GM23338 (cell line): ENCODE measurements at regions not wholly inside any gene's neighbourhood (a gene's known extent, or its start where the extent isn't known, plus 50 kb on each side); places are given as distances from the start of the nearest gene placed in this dataset.

ENCODE experiments used
- ATAC-seq: fragments of 200-7000 bp; cut with Tn5 transposase; 3 replicates; pipeline ENCODE4 v1.9.1; 2020
- DNase-seq: peaks from one replicate; pipeline ENCODE4 v3.0.0-alpha.2; 2015; ENCODE audit warnings: low spot score
- H2AFZ ChIP-seq: fragments of 200-600 bp; sonication (generic); 2 replicates; pipeline ENCODE4 v1.8.0; 2016; ENCODE audit warnings: antibody characterized with exemption, mild to moderate bottlenecking, moderate library complexity
- H3F3A ChIP-seq: fragments of 200-600 bp; sonication (generic); replicated peaks from 2 replicates; pipeline ENCODE4 v1.8.0; 2017; ENCODE audit warnings: antibody characterized with exemption, mixed run types, low read depth
- H3K27ac ChIP-seq: fragments of 200-600 bp; sonication (generic); 2 replicates; pipeline ENCODE4 v1.6.1; 2016; ENCODE audit warnings: low read depth
- H3K27me3 ChIP-seq: fragments of 200-600 bp; sonication (generic); 2 replicates; pipeline ENCODE4 v1.8.0; 2016; ENCODE audit warnings: mild to moderate bottlenecking, mixed run types, moderate library complexity; ENCODE audit not compliant: insufficient read depth
- H3K36me3 ChIP-seq: fragments of 200-600 bp; sonication (generic); 2 replicates; pipeline ENCODE4 v1.8.0; 2016; ENCODE audit warnings: mild to moderate bottlenecking; ENCODE audit not compliant: insufficient read depth
- H3K4me1 ChIP-seq: fragments of 200-600 bp; sonication (generic); 2 replicates; pipeline ENCODE4 v1.8.0; 2016; ENCODE audit warnings: mild to moderate bottlenecking, moderate library complexity; ENCODE audit not compliant: insufficient read depth
- H3K4me2 ChIP-seq: fragments of 200-600 bp; sonication (generic); 2 replicates; pipeline ENCODE4 v1.7.1; 2017; ENCODE audit warnings: mixed run types
- H3K4me3 ChIP-seq: fragments of 200-600 bp; sonication (generic); 2 replicates; pipeline ENCODE4 v1.6.1; 2016; ENCODE audit warnings: mixed run types
- H3K79me2 ChIP-seq: fragments of 200-600 bp; sonication (generic); replicated peaks from 2 replicates; pipeline ENCODE4 v1.8.0; 2017; ENCODE audit warnings: mild to moderate bottlenecking; ENCODE audit not compliant: insufficient read depth
- H3K9me2 ChIP-seq: fragments of 200-600 bp; sonication (generic); 2 replicates; pipeline ENCODE4 v1.8.0; 2017; ENCODE audit not compliant: insufficient read depth
- H4K20me1 ChIP-seq: fragments of 200-600 bp; sonication (generic); replicated peaks from 2 replicates; pipeline ENCODE4 v1.8.0; 2017; ENCODE audit warnings: mild to moderate bottlenecking; ENCODE audit not compliant: insufficient read depth
- H3K27ac Mint-ChIP-seq: 2 replicates; pipeline ENCODE4 v1.8.0; 2020; ENCODE audit warnings: inconsistent platforms, mild to moderate bottlenecking, moderate library complexity, mixed read lengths
- H3K27me3 Mint-ChIP-seq: 3 replicates; pipeline ENCODE4 v1.8.0; 2022; ENCODE audit warnings: low read depth, mild to moderate bottlenecking, moderate library complexity, mixed read lengths, inconsistent platforms; ENCODE audit not compliant: insufficient read depth, poor library complexity
- H3K36me3 Mint-ChIP-seq: 3 replicates; pipeline ENCODE4 v1.8.0; 2021; ENCODE audit warnings: low read depth, mild to moderate bottlenecking, inconsistent platforms, moderate library complexity, mixed read lengths
- H3K4me1 Mint-ChIP-seq: 3 replicates; pipeline ENCODE4 v1.8.0; 2020; ENCODE audit warnings: mild to moderate bottlenecking, inconsistent platforms, mixed read lengths
- H3K4me3 Mint-ChIP-seq: 3 replicates; pipeline ENCODE4 v1.8.0; 2021; ENCODE audit warnings: moderate library complexity, mild to moderate bottlenecking, inconsistent platforms, mixed read lengths
- H3K9me3 Mint-ChIP-seq: 3 replicates; pipeline ENCODE4 v1.8.0; 2020; ENCODE audit warnings: moderate library complexity, mild to moderate bottlenecking, inconsistent platforms, mixed read lengths
- CREB1 ChIP-seq: fragments of 250-450 bp; sonication (Bioruptor Pico); IDR thresholded peaks from 2 replicates; pipeline ENCODE4 v1.5.0; 2020; ENCODE audit warnings: low read depth, mild to moderate bottlenecking, moderate library complexity
- EZH2 ChIP-seq: fragments of 200-600 bp; sonication (generic); IDR thresholded peaks from one replicate; pipeline ENCODE4 v1.8.0; 2017; ENCODE audit warnings: antibody characterized with exemption, mild to moderate bottlenecking, low read depth; ENCODE audit not compliant: unreplicated experiment
- EZH2phosphoT487 ChIP-seq: fragments of 200-600 bp; sonication (generic); IDR thresholded peaks from one replicate; pipeline ENCODE4 v1.8.1; 2018; ENCODE audit warnings: antibody characterized with exemption; ENCODE audit not compliant: unreplicated experiment
- JUNB ChIP-seq: IDR thresholded peaks from one replicate; pipeline ENCODE4 v1.6.1; 2016; ENCODE audit warnings: antibody characterized with exemption; ENCODE audit not compliant: unreplicated experiment
- NANOG ChIP-seq: IDR thresholded peaks from 2 replicates; pipeline ENCODE4 v1.6.1; 2016; ENCODE audit warnings: antibody characterized with exemption, borderline replicate concordance
- POLR2AphosphoS5 ChIP-seq: IDR thresholded peaks from 2 replicates; pipeline ENCODE4 v1.6.1; 2016; ENCODE audit warnings: antibody characterized with exemption, low read depth
- STAT1 ChIP-seq: IDR thresholded peaks from one replicate; pipeline ENCODE4 v1.6.1; 2016; ENCODE audit warnings: antibody characterized with exemption; ENCODE audit not compliant: unreplicated experiment
- ZNF331 ChIP-seq: fragments of 250-450 bp; sonication (Bioruptor Pico); IDR thresholded peaks from 2 replicates; pipeline ENCODE4 v1.5.0; 2020; ENCODE audit warnings: low read depth, mild to moderate bottlenecking, moderate library complexity
- TF ChIP-seq, protein P1 (sequence below): IDR thresholded peaks from 2 replicates; pipeline ENCODE4 v1.6.1; 2016; ENCODE audit warnings: antibody characterized with exemption
- TF ChIP-seq, protein P2 (sequence below): IDR thresholded peaks from one replicate; pipeline ENCODE4 v1.6.1; 2018; ENCODE audit warnings: antibody characterized with exemption; ENCODE audit not compliant: unreplicated experiment

DNA sequence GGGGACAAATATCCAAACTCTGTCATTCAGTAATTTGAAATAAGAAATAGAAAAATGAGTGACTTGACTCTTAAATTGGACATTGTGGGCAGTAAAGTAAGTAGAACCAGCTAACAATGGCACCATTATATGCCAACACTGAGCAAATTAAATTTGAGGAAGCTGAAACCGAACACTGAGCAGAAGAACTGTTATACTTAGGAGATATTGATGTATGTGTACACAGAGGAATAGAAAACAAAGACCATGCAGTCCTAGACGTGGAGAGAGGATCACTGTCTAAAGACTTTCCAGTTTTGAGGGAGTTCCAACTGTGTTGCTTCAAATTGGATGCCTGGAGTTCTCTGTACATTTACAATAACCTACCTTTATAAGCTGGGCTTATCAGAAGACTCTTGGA lies 427.0 kb upstream of the EYS start:
- Histone ChIP-seq H3K4me1 (no peaks in the 10 kb centered on the region), H4K20me1 (no peaks in the 10 kb centered on the region), H3K79me2 (no peaks in the 10 kb centered on the region), H3K27me3 (no peaks in the 10 kb centered on the region), H3K27ac (no peak overlapping the region), H3K4me2 (no peak overlapping the region), H3F3A (no peaks in the 10 kb centered on the region), H3K9me2 (peaks cover 2% of the 10 kb centered on the region; the same call in 1 of the 2 replicates), H3K36me3 (no peaks in the 10 kb centered on the region), H2AFZ (no peak overlapping the region), H3K4me3 (no peak overlapping the region)
- no peaks in the 10 kb centered on the region for H3K36me3 Mint-ChIP-seq
- TF ChIP-seq EZH2 (no peak), POLR2AphosphoS5 (no peak), CREB1 (CRISPR knock-in tag) (no peak)
- TF ChIP-seq, protein P1, sequence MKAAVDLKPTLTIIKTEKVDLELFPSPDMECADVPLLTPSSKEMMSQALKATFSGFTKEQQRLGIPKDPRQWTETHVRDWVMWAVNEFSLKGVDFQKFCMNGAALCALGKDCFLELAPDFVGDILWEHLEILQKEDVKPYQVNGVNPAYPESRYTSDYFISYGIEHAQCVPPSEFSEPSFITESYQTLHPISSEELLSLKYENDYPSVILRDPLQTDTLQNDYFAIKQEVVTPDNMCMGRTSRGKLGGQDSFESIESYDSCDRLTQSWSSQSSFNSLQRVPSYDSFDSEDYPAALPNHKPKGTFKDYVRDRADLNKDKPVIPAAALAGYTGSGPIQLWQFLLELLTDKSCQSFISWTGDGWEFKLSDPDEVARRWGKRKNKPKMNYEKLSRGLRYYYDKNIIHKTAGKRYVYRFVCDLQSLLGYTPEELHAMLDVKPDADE, result no peak
- H3K4me1 Mint-ChIP-seq, result no peaks in the 10 kb centered on the region
- peaks cover 2% of the 10 kb centered on the region for H3K27me3 Mint-ChIP-seq
- peaks cover 30% of the 10 kb centered on the region for H3K9me3 Mint-ChIP-seq
- ATAC-seq (no peak), DNase-seq (no peak)
- no peak overlapping the region for H3K4me3 Mint-ChIP-seq
- no peak overlapping the region for H3K27ac Mint-ChIP-seq

DNA sequence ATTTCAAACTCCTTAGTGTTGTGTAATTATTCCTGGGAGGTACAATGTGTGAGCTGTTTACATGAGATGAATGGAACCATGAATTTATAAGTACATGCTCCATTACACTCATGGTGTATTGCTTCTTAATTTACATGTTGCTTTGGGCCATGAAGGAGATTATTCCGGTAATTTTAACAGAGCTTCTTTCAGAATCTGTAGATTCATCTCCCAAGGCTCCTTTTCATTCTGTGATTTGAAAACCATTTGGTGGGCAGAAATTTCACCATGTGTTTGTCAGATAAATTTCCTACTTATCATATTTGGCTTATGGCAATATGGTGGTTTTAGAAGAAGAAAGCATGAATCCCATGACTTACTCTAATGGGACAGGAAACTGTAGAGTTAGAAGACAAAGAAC lies 421.6 kb upstream of the EYS start:
- DNase-seq (no peak), ATAC-seq (no peak)
- Histone ChIP-seq H3K4me1 (no peaks in the 10 kb centered on the region), H2AFZ (no peak overlapping the region), H3K9me2 (no peaks in the 10 kb centered on the region), H3K27me3 (no peaks in the 10 kb centered on the region), H3K79me2 (no peaks in the 10 kb centered on the region), H4K20me1 (no peaks in the 10 kb centered on the region), H3K4me2 (no peak overlapping the region), H3F3A (no peaks in the 10 kb centered on the region), H3K4me3 (no peak overlapping the region), H3K36me3 (no peaks in the 10 kb centered on the region), H3K27ac (no peak overlapping the region)
- TF ChIP-seq EZH2 (no peak), JUNB (no peak)
- no peaks in the 10 kb centered on the region for H3K36me3 Mint-ChIP-seq
- H3K4me3 Mint-ChIP-seq, result no peak overlapping the region
- no peaks in the 10 kb centered on the region for H3K27me3 Mint-ChIP-seq
- no peaks in the 10 kb centered on the region for H3K4me1 Mint-ChIP-seq
- H3K9me3 Mint-ChIP-seq, result peaks cover 26% of the 10 kb centered on the region; the same call in 2 of the 3 replicates
- H3K27ac Mint-ChIP-seq, result no peak overlapping the region

DNA sequence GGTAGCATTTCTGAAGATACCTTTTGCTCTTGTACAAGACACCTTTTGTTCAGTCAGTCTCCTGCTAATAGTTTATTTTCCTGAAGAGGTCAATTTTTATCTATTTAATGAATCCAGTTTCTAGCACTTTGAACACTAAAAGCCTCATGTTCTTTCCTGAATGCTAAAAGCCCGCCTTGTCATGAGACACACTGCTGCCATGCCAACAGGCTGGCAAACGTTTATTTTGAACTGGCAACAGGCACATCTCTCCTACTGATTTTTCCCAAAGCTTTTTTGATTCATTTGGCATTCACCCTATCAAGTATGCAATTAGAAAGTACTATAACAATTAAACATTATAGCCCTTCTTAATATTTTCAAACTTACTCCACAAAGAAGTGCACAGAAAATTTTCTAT lies 421.2 kb upstream of the EYS start:
- Histone ChIP-seq H3F3A (no peaks in the 10 kb centered on the region), H3K27ac (no peak overlapping the region), H3K27me3 (no peaks in the 10 kb centered on the region), H4K20me1 (no peaks in the 10 kb centered on the region), H3K4me2 (no peak overlapping the region), H3K36me3 (no peaks in the 10 kb centered on the region), H3K4me1 (no peaks in the 10 kb centered on the region), H3K9me2 (no peaks in the 10 kb centered on the region), H3K79me2 (no peaks in the 10 kb centered on the region), H3K4me3 (no peak overlapping the region), H2AFZ (no peak overlapping the region)
- H3K4me1 Mint-ChIP-seq, result no peaks in the 10 kb centered on the region
- no peaks in the 10 kb centered on the region for H3K27me3 Mint-ChIP-seq
- no peak overlapping the region for H3K4me3 Mint-ChIP-seq
- DNase-seq (no peak), ATAC-seq (no peak)
- peaks cover 26% of the 10 kb centered on the region; the same call in 2 of the 3 replicates for H3K9me3 Mint-ChIP-seq
- H3K27ac Mint-ChIP-seq, result no peak overlapping the region
- H3K36me3 Mint-ChIP-seq, result no peaks in the 10 kb centered on the region; the same call in 2 of the 3 replicates
- TF ChIP-seq EZH2phosphoT487 (no peak), JUNB (no peak), POLR2AphosphoS5 (no peak), NANOG (no peak), ZNF331 (CRISPR knock-in tag) (no peak), STAT1 (no peak)
- TF ChIP-seq, protein P1, result no peak
- TF ChIP-seq, protein P2, sequence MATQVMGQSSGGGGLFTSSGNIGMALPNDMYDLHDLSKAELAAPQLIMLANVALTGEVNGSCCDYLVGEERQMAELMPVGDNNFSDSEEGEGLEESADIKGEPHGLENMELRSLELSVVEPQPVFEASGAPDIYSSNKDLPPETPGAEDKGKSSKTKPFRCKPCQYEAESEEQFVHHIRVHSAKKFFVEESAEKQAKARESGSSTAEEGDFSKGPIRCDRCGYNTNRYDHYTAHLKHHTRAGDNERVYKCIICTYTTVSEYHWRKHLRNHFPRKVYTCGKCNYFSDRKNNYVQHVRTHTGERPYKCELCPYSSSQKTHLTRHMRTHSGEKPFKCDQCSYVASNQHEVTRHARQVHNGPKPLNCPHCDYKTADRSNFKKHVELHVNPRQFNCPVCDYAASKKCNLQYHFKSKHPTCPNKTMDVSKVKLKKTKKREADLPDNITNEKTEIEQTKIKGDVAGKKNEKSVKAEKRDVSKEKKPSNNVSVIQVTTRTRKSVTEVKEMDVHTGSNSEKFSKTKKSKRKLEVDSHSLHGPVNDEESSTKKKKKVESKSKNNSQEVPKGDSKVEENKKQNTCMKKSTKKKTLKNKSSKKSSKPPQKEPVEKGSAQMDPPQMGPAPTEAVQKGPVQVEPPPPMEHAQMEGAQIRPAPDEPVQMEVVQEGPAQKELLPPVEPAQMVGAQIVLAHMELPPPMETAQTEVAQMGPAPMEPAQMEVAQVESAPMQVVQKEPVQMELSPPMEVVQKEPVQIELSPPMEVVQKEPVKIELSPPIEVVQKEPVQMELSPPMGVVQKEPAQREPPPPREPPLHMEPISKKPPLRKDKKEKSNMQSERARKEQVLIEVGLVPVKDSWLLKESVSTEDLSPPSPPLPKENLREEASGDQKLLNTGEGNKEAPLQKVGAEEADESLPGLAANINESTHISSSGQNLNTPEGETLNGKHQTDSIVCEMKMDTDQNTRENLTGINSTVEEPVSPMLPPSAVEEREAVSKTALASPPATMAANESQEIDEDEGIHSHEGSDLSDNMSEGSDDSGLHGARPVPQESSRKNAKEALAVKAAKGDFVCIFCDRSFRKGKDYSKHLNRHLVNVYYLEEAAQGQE, result no peak
